Neural cell (in vitro differentiated cells): ENCODE measurements at regions not wholly inside any gene's neighbourhood (a gene's known extent, or its start where the extent isn't known, plus 50 kb on each side); places are given as distances from the start of the nearest gene placed in this dataset.

ENCODE experiments used
- H2AFZ ChIP-seq: fragments of 200-600, 300-800 bp; sonication (generic), shearing (Covaris generic); 2 replicates; pipeline ENCODE4 v1.6.0; 2014; ENCODE audit warnings: low read depth, mild to moderate bottlenecking, antibody characterized with exemption, low read length, moderate library complexity
- H3F3A ChIP-seq: fragments of 200-600 bp; shearing (Covaris generic); 2 replicates; pipeline ENCODE4 v1.6.1; 2016; ENCODE audit warnings: mild to moderate bottlenecking, moderate library complexity, mixed read lengths, antibody characterized with exemption, low read length; ENCODE audit not compliant: insufficient read depth, poor library complexity, severe bottlenecking
- H3K27ac ChIP-seq: fragments of 200-600, 300-800 bp; sonication (generic), shearing (Covaris generic); 2 replicates; pipeline ENCODE4 v1.5.1; 2014; ENCODE audit warnings: mild to moderate bottlenecking, low read length, moderate library complexity
- H3K27me3 ChIP-seq: fragments of 300-800, 200-600 bp; sonication (generic), shearing (Covaris generic); 2 replicates; pipeline ENCODE4 v1.6.0; 2014; ENCODE audit warnings: mild to moderate bottlenecking, low read depth, low read length, moderate library complexity; ENCODE audit not compliant: insufficient read depth
- H3K36me3 ChIP-seq: fragments of 300-800, 200-600 bp; sonication (generic), shearing (Covaris generic); 2 replicates; pipeline ENCODE4 v1.5.1; 2014; ENCODE audit warnings: mild to moderate bottlenecking, antibody characterized with exemption, low read length, moderate library complexity; ENCODE audit not compliant: insufficient read depth
- H3K4me2 ChIP-seq: fragments of 300-800, 200-600 bp; sonication (generic), shearing (Covaris generic); 2 replicates; pipeline ENCODE4 v1.6.0; 2014; ENCODE audit warnings: mild to moderate bottlenecking, low read length
- H3K4me3 ChIP-seq: fragments of 300-800, 200-600 bp; sonication (generic), shearing (Covaris generic); 2 replicates; pipeline ENCODE4 v1.5.1; 2014; ENCODE audit warnings: mild to moderate bottlenecking, low read length, moderate library complexity
- H3K79me2 ChIP-seq: fragments of 200-600 bp; shearing (Covaris generic); replicated peaks from 2 replicates; pipeline ENCODE4 v1.6.0; 2014; ENCODE audit warnings: mild to moderate bottlenecking, low read length, moderate library complexity; ENCODE audit not compliant: insufficient read depth
- H3K9ac ChIP-seq: fragments of 300-800, 200-600 bp; sonication (generic), shearing (Covaris generic); 2 replicates; pipeline ENCODE4 v1.6.1; 2016; ENCODE audit warnings: mild to moderate bottlenecking, low read length, mixed read lengths
- H3K9me2 ChIP-seq: fragments of 200-600 bp; shearing (Covaris generic); 2 replicates; pipeline ENCODE4 v1.6.1; 2016; ENCODE audit warnings: mild to moderate bottlenecking, low read length, mixed read lengths; ENCODE audit not compliant: insufficient read depth
- H3K9me3 ChIP-seq: fragments of 200-600, 300-800 bp; sonication (generic), shearing (Covaris generic); 2 replicates; pipeline ENCODE4 v1.6.1; 2016; ENCODE audit warnings: mild to moderate bottlenecking, mixed run types, low read length, moderate library complexity, mixed read lengths
- H4K20me1 ChIP-seq: fragments of 200-600 bp; shearing (Covaris generic); 2 replicates; pipeline ENCODE4 v1.6.1; 2016; ENCODE audit warnings: mild to moderate bottlenecking, mixed run types; ENCODE audit not compliant: insufficient read depth
- CTCF ChIP-seq: fragments of 450-650 bp; IDR thresholded peaks from 2 replicates; pipeline ENCODE4 v1.5.1; 2014; ENCODE audit warnings: antibody characterized with exemption, mild to moderate bottlenecking, moderate library complexity; ENCODE audit not compliant: poor library complexity, severe bottlenecking
- EP300 ChIP-seq: fragments of 450-650 bp; conservative IDR thresholded peaks from 2 replicates; pipeline ENCODE4 v1.6.1; 2014; ENCODE audit warnings: antibody characterized with exemption, mild to moderate bottlenecking, moderate library complexity; ENCODE audit not compliant: poor library complexity, severe bottlenecking
- EZH2 ChIP-seq: fragments of 200-600, 300-800 bp; shearing (Covaris generic), sonication (generic); IDR thresholded peaks from 2 replicates; pipeline ENCODE4 v1.6.1; 2014; ENCODE audit warnings: antibody characterized with exemption, low read length, borderline replicate concordance, mild to moderate bottlenecking; ENCODE audit not compliant: insufficient read depth, poor library complexity, severe bottlenecking
- MXI1 ChIP-seq: fragments of 450-650 bp; conservative IDR thresholded peaks from 2 replicates; pipeline ENCODE4 v1.6.1; 2014; ENCODE audit warnings: antibody characterized with exemption, mild to moderate bottlenecking; ENCODE audit not compliant: poor library complexity, severe bottlenecking
- POLR2AphosphoS5 ChIP-seq: IDR thresholded peaks from 2 replicates; pipeline ENCODE4 v1.6.1; 2012
- RAD21 ChIP-seq: fragments of 450-650 bp; conservative IDR thresholded peaks from 2 replicates; pipeline ENCODE4 v1.6.1; 2014; ENCODE audit warnings: antibody characterized with exemption, mild to moderate bottlenecking, moderate library complexity
- REST ChIP-seq: IDR thresholded peaks from 2 replicates; pipeline ENCODE4 v1.6.1; 2012; ENCODE audit warnings: borderline replicate concordance
- SMC3 ChIP-seq: fragments of 450-650 bp; conservative IDR thresholded peaks from 2 replicates; pipeline ENCODE4 v1.6.1; 2014; ENCODE audit warnings: antibody characterized with exemption, mild to moderate bottlenecking, moderate library complexity; ENCODE audit not compliant: poor library complexity
- TAF1 ChIP-seq: IDR thresholded peaks from 2 replicates; pipeline ENCODE4 v1.6.1; 2012; ENCODE audit warnings: low read depth

- no peaks in the 10 kb centered on the region for H3K27me3 ChIP-seq
- no peaks in the 10 kb centered on the region for H4K20me1 ChIP-seq
- no peaks in the 10 kb centered on the region for H3K9me3 ChIP-seq
- no peak overlapping the region for H3K4me3 ChIP-seq
- H3K9ac ChIP-seq = no peak overlapping the region
- H3K27ac ChIP-seq = no peak overlapping the region
- H3K9me2 ChIP-seq = no peaks in the 10 kb centered on the region
- H3K4me2 ChIP-seq = no peak overlapping the region
- TF ChIP-seq CTCF (no peak), RAD21 (no peak), TAF1 (no peak), EP300 (no peak), REST (no peak), EZH2 (no peak), SMC3 (no peak), MXI1 (no peak)
- H3F3A ChIP-seq = no peaks in the 10 kb centered on the region
- H3K79me2 ChIP-seq = no peaks in the 10 kb centered on the region
- no peak overlapping the region for H2AFZ ChIP-seq
- no peaks in the 10 kb centered on the region for H3K36me3 ChIP-seq
These were observed 147.5 kb downstream of the IRX5 start for GRCh38 chr16:55078153-55078552.

- Histone ChIP-seq H3K9me3 (no peaks in the 10 kb centered on the region), H3K9me2 (no peaks in the 10 kb centered on the region), H3K27me3 (no peaks in the 10 kb centered on the region), H3K4me3 (no peak overlapping the region), H3K4me2 (no peak overlapping the region), H3K9ac (no peak overlapping the region), H4K20me1 (no peaks in the 10 kb centered on the region), H3K36me3 (no peaks in the 10 kb centered on the region), H2AFZ (no peak overlapping the region), H3F3A (no peaks in the 10 kb centered on the region), H3K79me2 (no peaks in the 10 kb centered on the region), H3K27ac (no peak overlapping the region)
- TF ChIP-seq CTCF (no peak), EZH2 (no peak), REST (no peak), TAF1 (no peak), MXI1 (no peak), POLR2AphosphoS5 (no peak), EP300 (no peak)
These were observed 148.2 kb downstream of the IRX5 start for GRCh38 chr16:55078699-55079410.
